HUDEP-2 (cell line): ENCODE measurements at regions not wholly inside any gene's neighbourhood (a gene's known extent, or its start where the extent isn't known, plus 50 kb on each side); places are given as distances from the start of the nearest gene placed in this dataset.
"Not testable (repeated sequence)": the region's sequence is repeated elsewhere in the genome, so short reads cannot be mapped to it uniquely, and the experiment has no call there.

ENCODE experiments used
- DNase-seq, 76 experiments: peaks; one replicate each; lab custom pipeline; 2025; ENCODE audit not compliant: unreplicated experiment in 76 of 76; lab: John Stamatoyannopoulos, UW

- DNase-seq, result no peak
These were observed 510.4 kb downstream of the TRIML1 start for GRCh38 chr4:188649635-188650034.

DNA sequence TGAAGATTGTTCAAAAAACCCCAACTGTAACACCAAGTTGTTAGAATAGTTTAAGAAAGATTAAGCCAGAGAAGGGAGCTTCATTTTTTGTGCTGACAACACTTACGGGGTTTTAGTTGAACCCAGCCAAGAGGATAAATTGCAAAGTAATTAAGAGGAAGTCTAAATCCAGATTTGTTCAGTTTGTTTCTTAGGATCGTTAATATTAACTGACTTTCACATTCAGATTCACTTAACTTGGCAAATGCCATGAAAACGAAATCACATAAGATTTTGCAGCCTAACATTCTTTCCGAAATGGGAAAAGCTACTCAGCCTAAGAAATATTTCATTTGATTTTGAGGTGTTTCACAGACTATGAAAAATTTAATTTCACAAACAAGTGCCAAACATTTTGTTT, 511.3 kb downstream of the TRIML1 start:
- DNase-seq, result no peak

GRCh38 chr4:188657365-188657764, 518.1 kb downstream of the TRIML1 start:
- DNase-seq, result no peak

DNA sequence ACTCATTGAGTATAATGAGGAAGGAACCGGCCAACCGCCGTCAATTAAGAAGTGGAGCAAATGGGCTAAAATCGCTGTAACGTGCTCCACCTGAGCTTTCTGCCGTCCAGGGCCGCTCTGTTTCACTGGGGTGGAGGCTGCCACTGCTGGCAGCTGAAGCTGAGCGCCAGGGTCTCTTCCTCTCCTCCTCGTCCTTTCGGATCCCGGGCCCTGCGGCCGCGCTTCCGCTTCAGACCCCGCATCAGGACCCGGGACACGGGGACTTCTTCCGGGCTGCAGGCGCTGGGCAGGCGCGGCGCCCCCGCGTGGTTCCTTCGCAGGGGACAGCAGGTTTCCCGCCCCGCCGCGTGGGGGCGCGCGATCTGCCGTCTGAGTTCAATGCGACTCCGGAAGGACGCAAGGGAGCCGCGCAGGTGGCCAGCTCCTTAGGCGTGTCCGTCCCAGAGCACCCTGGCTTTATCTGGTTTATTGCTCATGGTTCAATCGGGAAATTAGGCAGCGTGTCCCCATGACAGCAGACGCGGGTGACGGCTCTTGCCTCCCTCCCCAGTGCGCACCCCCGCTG, 519.8 kb downstream of the TRIML1 start:
- no peak for DNase-seq

- no peak for DNase-seq
These were observed 521.6 kb downstream of the TRIML1 start for GRCh38 chr4:188660796-188661195.

DNA sequence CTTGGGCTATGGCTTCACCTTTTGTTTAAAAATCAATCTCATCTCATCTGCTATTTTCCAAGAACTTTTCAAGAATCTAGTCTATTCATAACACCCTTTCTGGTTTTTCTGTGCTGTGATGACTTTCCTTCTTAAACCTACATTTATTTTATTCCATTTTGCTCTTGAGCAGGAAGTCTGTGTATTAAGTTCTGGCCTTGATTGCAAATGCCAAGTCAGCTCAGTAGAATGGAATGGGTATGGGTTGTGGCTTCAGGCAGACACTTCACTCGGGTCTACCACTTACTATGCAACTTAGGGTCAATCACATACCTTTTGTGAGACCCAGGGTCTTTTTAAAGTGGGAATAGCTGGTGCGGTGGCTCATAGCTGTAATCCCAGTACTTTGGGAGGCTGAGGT, 522.3 kb downstream of the TRIML1 start:
- no peak for DNase-seq

- DNase-seq, result no peak
These were observed 524.1 kb downstream of the TRIML1 start for GRCh38 chr4:188663369-188663768.

- DNase-seq, result no peak
These were observed 526.5 kb downstream of the TRIML1 start for GRCh38 chr4:188665491-188666457.

GRCh38 chr4:188678691-188679090, 539.5 kb downstream of the TRIML1 start:
- not testable (repeated sequence) for DNase-seq

DNA sequence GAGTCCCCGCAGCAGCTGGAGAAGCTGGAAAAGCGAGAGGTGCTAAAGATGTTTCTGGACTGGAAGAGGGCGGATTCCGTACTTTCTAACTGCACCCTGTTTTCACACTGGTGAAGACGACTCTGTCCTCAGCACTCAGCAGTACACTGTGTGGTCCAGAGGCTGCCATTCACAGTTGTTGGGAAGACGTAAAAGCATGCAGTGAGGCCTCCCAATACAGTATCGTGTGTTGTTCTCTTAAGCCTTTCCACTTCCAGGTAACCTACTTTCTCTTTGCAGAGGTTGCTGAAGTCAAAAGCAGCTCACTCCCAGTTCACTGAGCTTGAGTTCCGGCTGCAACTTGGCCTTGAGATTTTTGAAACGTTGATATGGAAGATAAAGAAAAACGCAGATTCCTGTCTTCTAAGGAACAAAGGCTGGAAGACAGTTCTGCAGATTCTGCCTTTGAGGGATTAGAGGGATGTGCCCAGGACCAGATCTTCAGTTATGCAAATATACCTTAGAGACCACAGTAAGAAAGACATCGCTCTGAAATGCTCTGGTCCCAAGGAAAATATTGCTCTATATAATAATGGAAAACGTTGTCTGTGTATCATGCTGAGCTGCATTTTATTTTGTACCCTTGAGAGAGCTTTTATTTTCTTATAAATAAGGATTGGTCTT, 540.9 kb downstream of the TRIML1 start:
- DNase-seq, result no peak

DNA sequence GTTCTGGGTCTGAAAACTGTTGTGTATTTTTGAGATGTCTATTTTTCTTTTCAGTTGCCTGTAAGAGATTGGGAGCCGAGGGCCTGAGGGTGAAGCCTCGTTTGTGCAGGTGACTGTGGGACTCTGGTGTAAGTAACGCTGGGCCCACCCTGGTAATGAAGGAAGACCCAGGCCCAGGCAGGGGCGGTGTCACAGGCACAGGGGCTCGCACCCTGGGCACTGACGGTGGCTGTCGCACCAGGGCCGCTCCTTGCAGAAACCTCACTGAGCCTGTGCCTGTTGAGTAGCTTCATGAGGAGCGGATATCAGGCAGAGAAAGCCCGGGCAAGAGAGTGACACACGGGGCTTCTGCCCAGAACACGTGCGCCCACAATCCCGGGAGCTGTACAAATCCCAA, 541.4 kb downstream of the TRIML1 start:
- DNase-seq, result no peak

DNA sequence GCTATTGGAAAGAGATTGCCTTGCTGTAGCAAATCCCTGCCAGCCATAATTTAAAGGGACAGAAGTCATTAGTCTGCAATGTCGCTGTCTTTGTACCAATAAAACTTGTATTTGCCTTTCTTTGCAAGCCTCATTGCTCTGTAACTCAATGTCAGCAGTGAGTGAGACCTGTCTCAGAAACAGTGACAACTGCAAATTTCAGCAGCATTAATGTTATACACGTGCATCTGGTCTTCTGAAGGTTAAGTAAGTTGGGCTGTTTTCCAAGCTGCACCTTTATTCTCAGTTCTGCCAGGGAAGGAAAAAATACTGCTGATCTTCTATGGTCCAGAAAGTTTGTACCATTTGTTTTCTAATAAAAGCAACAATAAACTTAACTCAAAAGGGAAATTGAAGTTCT, 543.1 kb downstream of the TRIML1 start:
- no peak for DNase-seq

DNA sequence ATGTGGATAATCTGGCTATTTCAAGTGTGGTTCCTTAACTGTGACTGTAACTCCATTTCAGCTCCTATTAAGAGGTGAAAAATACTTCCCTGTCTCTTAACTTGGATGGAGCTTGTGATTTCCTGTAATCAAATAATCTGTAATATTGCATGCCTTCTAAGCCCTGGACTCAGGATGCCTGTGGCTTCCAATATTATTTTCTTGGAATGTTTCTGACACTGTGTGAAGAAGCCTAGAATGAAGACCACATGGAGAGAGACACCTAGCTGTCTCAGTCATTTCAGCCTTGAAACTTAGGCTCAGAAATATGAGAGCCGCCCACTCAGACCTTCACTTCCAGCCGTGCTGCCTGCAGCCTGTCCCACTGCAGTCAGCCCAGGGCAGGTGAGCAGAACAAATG, 544.3 kb downstream of the TRIML1 start:
- DNase-seq, result no peak

GRCh38 chr4:188688956-188689355, 549.7 kb downstream of the TRIML1 start:
- DNase-seq, result no peak

DNA sequence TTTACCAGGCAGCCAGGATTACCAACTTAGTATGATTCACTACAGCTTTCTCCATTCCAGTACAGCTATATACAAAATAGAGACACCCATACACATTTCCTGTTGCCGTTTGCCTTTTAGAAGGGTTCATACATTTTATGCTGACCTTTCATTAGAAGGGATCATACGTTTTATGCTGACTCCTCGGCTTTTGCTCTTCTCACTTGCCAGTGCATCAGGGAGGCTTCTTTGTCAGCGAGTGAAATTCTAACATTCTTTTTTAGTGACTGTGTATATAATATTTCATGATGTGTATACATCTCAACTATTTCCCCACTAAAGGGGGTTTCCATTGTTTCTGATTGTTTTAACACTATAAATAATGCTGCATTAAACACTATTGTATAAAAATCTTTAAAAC, 552.6 kb downstream of the TRIML1 start:
- no peak for DNase-seq

DNA sequence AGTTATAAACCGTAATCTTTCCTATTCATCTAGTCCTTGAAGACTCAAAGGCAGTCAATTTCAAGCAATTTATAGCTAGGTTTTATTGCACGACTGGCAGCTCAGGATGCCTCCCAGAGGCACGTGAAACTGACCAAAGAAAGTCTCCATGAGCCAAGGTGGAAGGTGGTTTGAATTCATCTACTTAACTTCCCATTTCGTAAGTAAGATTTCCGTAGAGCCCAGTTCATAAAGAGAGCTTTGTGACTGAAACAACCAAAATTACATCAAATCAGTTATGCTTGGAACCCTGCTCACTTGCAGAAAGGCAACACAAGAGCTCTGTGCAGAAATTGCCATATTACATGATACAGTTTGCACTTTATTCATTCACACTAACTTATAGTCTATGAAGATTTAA, 556.0 kb downstream of the TRIML1 start:
- no peak for DNase-seq

DNA sequence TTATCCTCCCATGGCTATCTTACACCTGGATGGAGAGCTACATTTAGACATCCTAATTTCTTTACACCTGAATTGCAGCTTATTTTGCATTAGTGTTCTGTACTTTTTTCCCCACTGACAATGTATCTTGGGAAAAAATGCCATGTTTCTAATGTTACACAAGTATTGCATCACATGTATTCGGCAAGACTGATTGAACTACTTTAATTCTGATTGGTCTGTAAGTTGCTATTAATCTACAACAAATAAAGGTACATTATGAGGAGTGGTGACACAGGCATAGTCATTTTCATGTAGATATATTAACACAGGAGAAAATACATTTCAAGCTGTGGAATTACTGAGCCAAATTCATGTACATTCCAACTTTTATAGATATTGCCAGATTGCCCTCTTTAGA, 558.0 kb downstream of the TRIML1 start:
- no peak for DNase-seq

DNA sequence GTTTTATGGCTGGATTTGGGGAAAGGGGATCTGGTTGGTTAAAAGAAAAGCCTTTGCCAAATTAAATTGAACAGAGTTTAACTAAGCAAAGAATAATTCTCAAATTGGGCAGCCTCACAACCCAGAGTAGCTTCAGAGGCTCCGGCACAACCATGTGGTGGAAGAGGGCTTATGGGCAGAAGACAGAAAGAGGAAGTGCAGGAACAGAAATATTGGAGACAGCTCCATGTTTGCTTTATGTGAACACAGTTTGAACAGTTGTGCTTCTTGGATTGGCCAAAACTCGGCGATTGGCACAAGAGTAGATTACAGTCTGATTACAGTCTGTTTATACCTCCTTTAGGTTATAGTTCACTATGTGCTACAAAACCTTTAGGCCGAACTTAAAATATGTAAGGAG, 562.7 kb downstream of the TRIML1 start:
- no peak for DNase-seq

- no peak for DNase-seq
These were observed 565.0 kb downstream of the TRIML1 start for GRCh38 chr4:188704288-188704687.

GRCh38 chr4:188707036-188707435, 567.8 kb downstream of the TRIML1 start:
- no peak for DNase-seq

DNA sequence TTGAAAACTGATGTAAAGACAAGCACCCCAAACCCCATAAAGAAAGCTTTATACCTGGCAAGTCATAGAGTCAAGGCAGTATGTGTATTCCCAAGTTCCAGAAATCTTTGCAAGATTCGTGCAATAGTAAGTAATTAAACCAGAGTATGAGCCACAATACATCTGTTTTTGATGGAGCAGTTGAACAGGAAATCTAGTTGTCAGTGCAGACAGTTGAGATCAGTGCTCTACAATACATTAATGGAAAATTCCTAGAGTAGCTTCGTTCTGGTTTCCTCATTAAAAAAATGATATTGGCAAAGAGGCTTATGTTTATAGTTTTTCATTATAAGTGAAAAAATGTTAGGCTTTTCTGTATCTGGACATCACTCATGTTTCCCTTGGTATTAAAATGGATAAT, 575.3 kb downstream of the TRIML1 start:
- DNase-seq, result no peak

DNA sequence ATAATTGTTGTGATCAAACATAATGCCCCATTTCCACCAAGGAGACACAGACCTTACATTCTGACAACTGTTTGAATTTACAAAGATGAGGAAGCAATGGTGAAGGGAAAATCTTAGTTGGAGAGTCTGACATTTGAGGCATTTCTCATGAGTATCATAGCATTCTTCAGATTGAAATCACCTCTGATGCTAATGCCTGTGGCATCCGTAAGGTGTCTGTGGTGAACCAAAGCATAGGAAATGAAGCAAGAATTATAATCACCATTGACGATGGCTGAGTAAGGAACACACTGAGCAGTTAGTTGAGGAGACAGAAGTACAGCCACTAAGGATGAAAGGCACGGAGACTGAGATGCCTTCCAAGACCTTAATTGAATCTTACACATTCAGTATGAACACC, 575.7 kb downstream of the TRIML1 start:
- no peak for DNase-seq
